Caco-2 (cell line): ENCODE measurements at regions not wholly inside any gene's neighbourhood (a gene's known extent, or its start where the extent isn't known, plus 50 kb on each side); places are given as distances from the start of the nearest gene placed in this dataset.

Experiments used
- BruUV-seq: library from RNA; stranded (reverse); fragments of 400-500 nt; replicated peaks from 2 replicates; lab custom pipeline; 2021; lab: Mats Ljungman, UMichigan
- CTCF ChIA-PET: fragments of 300-600 bp; sonication (Branson Sonifier 250); formaldehyde crosslinking; loops from one replicate; lab custom pipeline; 2022; ENCODE audit warnings: antibody characterized with exemption; lab: Charles Lee
- POLR2A ChIA-PET: fragments of 300-600 bp; sonication (Branson Sonifier 250); formaldehyde crosslinking; loops from one replicate; lab custom pipeline; 2022; ENCODE audit warnings: antibody characterized with exemption; lab: Charles Lee
- DNase-seq, 2 experiments: peaks; one replicate each; pipeline versions ENCODE4 v3.0.0 to v3.0.0-alpha.2; 2020 to 2022
- H3K27me3 ChIP-seq: replicated peaks from 2 replicates; pipeline ENCODE4 v1.6.0; 2011; ENCODE audit warnings: low read length; ENCODE audit not compliant: control insufficient read depth, insufficient read depth
- H3K36me3 ChIP-seq: 2 replicates; pipeline ENCODE4 v1.5.1; 2011; ENCODE audit warnings: low read length; ENCODE audit not compliant: control insufficient read depth, insufficient read depth
- H3K4me1 ChIP-seq: fragments of 250-450 bp; sonication (Bioruptor Pico); 2 replicates; pipeline ENCODE4 v1.5.1; 2020; ENCODE audit warnings: mild to moderate bottlenecking
- H3K4me3 ChIP-seq: 2 replicates; pipeline ENCODE4 v1.5.1; 2011; ENCODE audit warnings: low read depth, mild to moderate bottlenecking, control low read depth, low read length
- H3K9me3 ChIP-seq: fragments of 250-450 bp; sonication (Bioruptor Pico); 2 replicates; pipeline ENCODE4 v1.5.1; 2020; ENCODE audit warnings: mild to moderate bottlenecking, moderate library complexity
- H3K27ac Mint-ChIP-seq: one replicate; pipeline ENCODE4 v1.8.0; 2022; ENCODE audit warnings: mixed read lengths; ENCODE audit not compliant: unreplicated experiment
- H3K27me3 Mint-ChIP-seq: one replicate; pipeline ENCODE4 v1.8.0; 2022; ENCODE audit warnings: mixed read lengths; ENCODE audit not compliant: insufficient read depth, unreplicated experiment
- H3K36me3 Mint-ChIP-seq: one replicate; pipeline ENCODE4 v1.8.0; 2022; ENCODE audit warnings: mild to moderate bottlenecking, mixed read lengths; ENCODE audit not compliant: insufficient read depth, unreplicated experiment
- H3K4me1 Mint-ChIP-seq: one replicate; pipeline ENCODE4 v1.8.0; 2022; ENCODE audit warnings: low read depth, mixed read lengths; ENCODE audit not compliant: unreplicated experiment
- H3K4me3 Mint-ChIP-seq: one replicate; pipeline ENCODE4 v1.8.0; 2022; ENCODE audit warnings: mild to moderate bottlenecking, moderate library complexity, mixed read lengths; ENCODE audit not compliant: unreplicated experiment
- H3K9me3 Mint-ChIP-seq: one replicate; pipeline ENCODE4 v1.8.0; 2022; ENCODE audit warnings: mixed read lengths; ENCODE audit not compliant: unreplicated experiment
- intact Hi-C: fragments of 100-400 bp; cut with micrococcal nuclease; formaldehyde crosslinking; loops from one replicate; pipeline ENCODE4 v1.10.0; 2022; ENCODE audit not compliant: unreplicated experiment
- TF ChIP-seq, protein P1 (sequence below), 2 experiments: fragments of 200-600 bp in 1 of 2; IDR thresholded peaks; 1 replicate in 1 of 2; 2 replicates in 1 of 2; pipeline versions ENCODE4 v1.5.1 to v1.8.0; 2011 to 2022; ENCODE audit warnings: antibody characterized with exemption in 1 of 2, control low read depth in 1 of 2, inconsistent platforms in 1 of 2, low read depth in 1 of 2, low read length in 1 of 2, mild to moderate bottlenecking in 1 of 2, moderate library complexity in 1 of 2; ENCODE audit not compliant: insufficient read depth in 1 of 2, severe bottlenecking in 1 of 2, unreplicated experiment in 1 of 2

DNA sequence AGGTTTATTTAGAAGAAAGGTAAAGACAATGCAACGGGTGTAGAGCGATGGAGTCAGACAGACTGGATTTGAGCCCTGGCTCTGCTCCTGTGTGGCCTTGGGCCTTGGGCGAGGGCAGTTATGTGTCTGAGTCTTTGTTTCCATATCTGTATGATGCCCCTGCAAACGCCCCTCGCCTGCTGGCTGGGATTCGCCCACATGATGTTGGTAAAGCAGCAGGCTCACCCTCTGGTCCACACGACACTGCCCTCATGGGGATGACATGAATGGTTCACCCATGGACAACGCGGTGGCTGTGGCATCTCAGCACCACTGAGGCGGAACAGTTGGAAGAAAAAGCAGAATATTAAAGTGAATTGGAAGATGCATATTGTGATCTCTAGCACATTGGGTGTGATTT lies 60.3 kb downstream of the FOXL1 start:
- BruUV-seq, result no TSS peak
- ChIA-PET CTCF (no interaction called here), POLR2A (no interaction called here)
- Histone ChIP-seq H3K4me1 (no peaks in the 10 kb centered on the region), H3K9me3 (no peaks in the 10 kb centered on the region), H3K27me3 (no peaks in the 10 kb centered on the region), H3K36me3 (no peaks in the 10 kb centered on the region), H3K4me3 (no peak overlapping the region)
- TF ChIP-seq, protein P1, sequence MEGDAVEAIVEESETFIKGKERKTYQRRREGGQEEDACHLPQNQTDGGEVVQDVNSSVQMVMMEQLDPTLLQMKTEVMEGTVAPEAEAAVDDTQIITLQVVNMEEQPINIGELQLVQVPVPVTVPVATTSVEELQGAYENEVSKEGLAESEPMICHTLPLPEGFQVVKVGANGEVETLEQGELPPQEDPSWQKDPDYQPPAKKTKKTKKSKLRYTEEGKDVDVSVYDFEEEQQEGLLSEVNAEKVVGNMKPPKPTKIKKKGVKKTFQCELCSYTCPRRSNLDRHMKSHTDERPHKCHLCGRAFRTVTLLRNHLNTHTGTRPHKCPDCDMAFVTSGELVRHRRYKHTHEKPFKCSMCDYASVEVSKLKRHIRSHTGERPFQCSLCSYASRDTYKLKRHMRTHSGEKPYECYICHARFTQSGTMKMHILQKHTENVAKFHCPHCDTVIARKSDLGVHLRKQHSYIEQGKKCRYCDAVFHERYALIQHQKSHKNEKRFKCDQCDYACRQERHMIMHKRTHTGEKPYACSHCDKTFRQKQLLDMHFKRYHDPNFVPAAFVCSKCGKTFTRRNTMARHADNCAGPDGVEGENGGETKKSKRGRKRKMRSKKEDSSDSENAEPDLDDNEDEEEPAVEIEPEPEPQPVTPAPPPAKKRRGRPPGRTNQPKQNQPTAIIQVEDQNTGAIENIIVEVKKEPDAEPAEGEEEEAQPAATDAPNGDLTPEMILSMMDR (IDR thresholded peaks at IDR 0.05; ENCODE audit: insufficient read depth in 1 of 2, low read depth in 1 of 2, low read length in 1 of 2, severe bottlenecking in 1 of 2, unreplicated experiment in 1 of 2), result no peak
- Mint-ChIP-seq H3K9me3 (no peaks in the 10 kb centered on the region), H3K27me3 (peaks cover 8% of the 10 kb centered on the region), H3K4me3 (no peak overlapping the region), H3K36me3 (no peaks in the 10 kb centered on the region), H3K4me1 (no peaks in the 10 kb centered on the region), H3K27ac (no peak overlapping the region)
- intact Hi-C loops, result no loop called here
- DNase-seq, result no peak

DNA sequence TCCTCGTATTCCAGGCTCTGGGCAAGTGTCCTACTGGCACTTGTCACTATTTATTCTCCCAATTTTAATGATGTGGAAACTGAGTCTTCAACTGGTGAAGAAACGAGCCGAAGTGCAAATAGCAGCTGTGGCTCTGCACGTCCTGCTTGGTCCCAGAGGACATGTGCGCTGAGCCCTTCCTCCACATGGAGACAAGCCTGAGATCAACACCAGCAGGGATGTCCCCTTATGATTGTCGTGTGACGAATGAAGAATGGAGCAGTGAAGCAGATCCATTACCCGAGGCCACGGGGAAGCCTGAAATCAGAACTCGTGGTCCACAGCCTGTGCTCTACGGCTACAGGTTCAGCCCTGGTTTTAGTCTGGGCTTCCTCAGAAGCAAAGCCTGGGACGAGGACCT lies 61.0 kb downstream of the FOXL1 start:
- H3K4me3 Mint-ChIP-seq, result no peak overlapping the region
- POLR2A ChIA-PET, result no interaction called here
- CTCF ChIA-PET, result no interaction called here
- BruUV-seq, result no TSS peak
- intact Hi-C loops, result no loop called here
- Histone ChIP-seq H3K36me3 (no peaks in the 10 kb centered on the region), H3K27me3 (no peaks in the 10 kb centered on the region), H3K9me3 (no peaks in the 10 kb centered on the region), H3K4me1 (no peaks in the 10 kb centered on the region), H3K4me3 (no peak overlapping the region)
- H3K27ac Mint-ChIP-seq, result no peak overlapping the region
- DNase-seq, result no peak
- no peaks in the 10 kb centered on the region for H3K9me3 Mint-ChIP-seq
- TF ChIP-seq, protein P1 (IDR thresholded peaks at IDR 0.05; ENCODE audit: insufficient read depth in 1 of 2, low read depth in 1 of 2, low read length in 1 of 2, severe bottlenecking in 1 of 2, unreplicated experiment in 1 of 2), result no peak
- no peaks in the 10 kb centered on the region for H3K36me3 Mint-ChIP-seq
- no peaks in the 10 kb centered on the region for H3K4me1 Mint-ChIP-seq
- peaks cover 8% of the 10 kb centered on the region for H3K27me3 Mint-ChIP-seq

DNA sequence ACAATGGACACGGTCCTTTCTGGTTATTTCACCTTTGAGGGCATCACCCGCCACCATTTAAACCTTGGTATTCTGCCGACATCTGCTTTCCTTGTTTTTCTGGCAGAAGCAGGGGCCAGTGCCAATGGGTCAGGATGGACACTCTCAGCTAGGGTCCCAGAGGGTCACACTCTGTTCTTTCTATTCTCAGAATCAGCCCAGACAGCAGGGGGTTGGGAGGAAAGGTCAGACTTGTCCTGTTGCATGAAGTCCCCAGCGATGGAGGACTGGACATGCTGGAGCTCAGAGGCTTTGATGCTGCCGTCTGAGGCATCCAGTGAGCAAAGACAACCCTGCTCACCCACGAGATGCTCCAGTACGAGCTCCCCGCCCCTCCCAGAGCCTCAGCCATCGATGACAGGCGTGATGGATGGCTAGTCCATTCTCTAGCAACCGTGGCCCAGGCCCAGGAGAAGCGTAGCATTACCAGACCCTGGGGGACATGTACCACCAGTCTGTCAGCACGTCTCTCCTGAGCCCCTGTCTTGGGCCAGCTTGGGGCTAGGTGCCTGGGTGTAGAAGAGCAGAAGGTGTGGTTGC lies 62.0 kb downstream of the FOXL1 start:
- Histone ChIP-seq H3K9me3 (no peaks in the 10 kb centered on the region), H3K4me3 (no peak overlapping the region), H3K36me3 (no peaks in the 10 kb centered on the region), H3K4me1 (no peaks in the 10 kb centered on the region), H3K27me3 (no peaks in the 10 kb centered on the region)
- Mint-ChIP-seq H3K4me3 (no peak overlapping the region), H3K27ac (no peak overlapping the region), H3K9me3 (no peaks in the 10 kb centered on the region), H3K27me3 (peaks cover 8% of the 10 kb centered on the region), H3K36me3 (no peaks in the 10 kb centered on the region), H3K4me1 (no peaks in the 10 kb centered on the region)
- BruUV-seq, result no TSS peak
- DNase-seq, result no peak
- intact Hi-C loops, result no loop called here
- TF ChIP-seq, protein P1 (IDR thresholded peaks at IDR 0.05; ENCODE audit: insufficient read depth in 1 of 2, low read depth in 1 of 2, low read length in 1 of 2, severe bottlenecking in 1 of 2, unreplicated experiment in 1 of 2), result no peak
- ChIA-PET POLR2A (no interaction called here), CTCF (no interaction called here)
